H9 (cell line): ENCODE measurements at regions not wholly inside any gene's neighbourhood (a gene's known extent, or its start where the extent isn't known, plus 50 kb on each side); places are given as distances from the start of the nearest gene placed in this dataset.

Source experiments
- DNase-seq: peaks from one replicate; pipeline ENCODE4 v3.0.0-alpha.2; 2017
- H2AFZ ChIP-seq: one replicate; pipeline ENCODE4 v1.6.1; 2013; ENCODE audit warnings: mild to moderate bottlenecking, low read length, control low read depth, moderate library complexity
- H2AK5ac ChIP-seq: 2 replicates; pipeline ENCODE4 v1.6.1; 2013; ENCODE audit warnings: low read length, control low read depth, mixed read lengths; ENCODE audit not compliant: insufficient read length
- H2BK120ac ChIP-seq: one replicate; pipeline ENCODE4 v1.6.1; 2013; ENCODE audit warnings: low read depth, mild to moderate bottlenecking, low read length, control low read depth, inconsistent platforms; ENCODE audit not compliant: poor library complexity, severe bottlenecking
- H2BK12ac ChIP-seq: 2 replicates; pipeline ENCODE4 v1.6.1; 2013; ENCODE audit warnings: low read length, control low read depth, mixed read lengths, low read depth; ENCODE audit not compliant: insufficient read length
- H2BK15ac ChIP-seq: 2 replicates; pipeline ENCODE4 v1.6.1; 2013; ENCODE audit warnings: low read depth, low read length, control low read depth
- H2BK20ac ChIP-seq: one replicate; pipeline ENCODE4 v1.6.1; 2013; ENCODE audit warnings: low read depth, mild to moderate bottlenecking, low read length, control low read depth, inconsistent platforms; ENCODE audit not compliant: poor library complexity, severe bottlenecking
- H2BK5ac ChIP-seq: 2 replicates; pipeline ENCODE4 v1.6.1; 2013; ENCODE audit warnings: low read length, control low read depth, mixed read lengths; ENCODE audit not compliant: insufficient read length
- H3K14ac ChIP-seq: 2 replicates; pipeline ENCODE4 v1.6.1; 2013; ENCODE audit warnings: low read length, control low read depth; ENCODE audit not compliant: insufficient read depth
- H3K18ac ChIP-seq: 2 replicates; pipeline ENCODE4 v1.6.1; 2013; ENCODE audit warnings: low read depth, mild to moderate bottlenecking, mixed read lengths, low read length, control low read depth; ENCODE audit not compliant: insufficient read length
- H3K23ac ChIP-seq: 2 replicates; pipeline ENCODE4 v1.6.1; 2013; ENCODE audit warnings: low read length, control low read depth, mixed read lengths, low read depth; ENCODE audit not compliant: insufficient read length
- H3K23me2 ChIP-seq: 2 replicates; pipeline ENCODE4 v1.6.1; 2013; ENCODE audit warnings: low read depth, mild to moderate bottlenecking, mixed read lengths, low read length, control low read depth; ENCODE audit not compliant: insufficient read length, poor library complexity, severe bottlenecking
- H3K27ac ChIP-seq: 2 replicates; pipeline ENCODE4 v1.5.1; 2013; ENCODE audit warnings: low read length, control low read depth, mixed read lengths, low read depth; ENCODE audit not compliant: insufficient read length
- H3K27me3 ChIP-seq: 2 replicates; pipeline ENCODE4 v1.6.1; 2013; ENCODE audit warnings: low read length, control low read depth, inconsistent platforms; ENCODE audit not compliant: insufficient read depth
- H3K4ac ChIP-seq: 2 replicates; pipeline ENCODE4 v1.6.1; 2013; ENCODE audit warnings: low read depth, mild to moderate bottlenecking, control low read depth, inconsistent platforms, low read length, moderate library complexity
- H3K4me1 ChIP-seq: 2 replicates; pipeline ENCODE4 v1.6.1; 2013; ENCODE audit warnings: low read length, control low read depth, inconsistent platforms; ENCODE audit not compliant: insufficient read depth
- H3K4me2 ChIP-seq: 2 replicates; pipeline ENCODE4 v1.6.1; 2013; ENCODE audit warnings: low read length, control low read depth, mixed read lengths; ENCODE audit not compliant: insufficient read length, insufficient read depth
- H3K56ac ChIP-seq: 2 replicates; pipeline ENCODE4 v1.6.1; 2013; ENCODE audit warnings: low read depth, mild to moderate bottlenecking, mixed read lengths, low read length, control low read depth; ENCODE audit not compliant: insufficient read length
- H3K79me1 ChIP-seq: 2 replicates; pipeline ENCODE4 v1.6.1; 2013; ENCODE audit warnings: low read depth, mild to moderate bottlenecking, moderate library complexity, low read length, control low read depth, inconsistent platforms; ENCODE audit not compliant: insufficient read depth, poor library complexity, severe bottlenecking
- H3K79me2 ChIP-seq: 2 replicates; pipeline ENCODE4 v1.6.1; 2013; ENCODE audit warnings: low read length, control low read depth, inconsistent platforms; ENCODE audit not compliant: insufficient read depth
- H3K9ac ChIP-seq: 2 replicates; pipeline ENCODE4 v1.6.1; 2013; ENCODE audit warnings: low read length, control low read depth, mixed read lengths; ENCODE audit not compliant: insufficient read length; ENCODE audit errors: extremely low read depth
- H3K9me3 ChIP-seq: one replicate; pipeline ENCODE4 v1.6.1; 2013; ENCODE audit warnings: low read depth, low read length, inconsistent platforms; ENCODE audit not compliant: control insufficient read depth
- H3T11ph ChIP-seq: one replicate; pipeline ENCODE4 v1.6.1; 2013; ENCODE audit warnings: mild to moderate bottlenecking, low read length, control low read depth, inconsistent platforms
- H4K20me1 ChIP-seq: one replicate; pipeline ENCODE4 v1.6.1; 2013; ENCODE audit not compliant: control insufficient read depth, insufficient read length, insufficient read depth
- H4K5ac ChIP-seq: 2 replicates; pipeline ENCODE4 v1.6.1; 2013; ENCODE audit warnings: low read depth, mild to moderate bottlenecking, mixed read lengths, low read length, control low read depth; ENCODE audit not compliant: insufficient read length
- H4K8ac ChIP-seq: replicated peaks from 2 replicates; pipeline ENCODE4 v1.6.1; 2013; ENCODE audit warnings: low read length, control low read depth, mixed read lengths, low read depth; ENCODE audit not compliant: insufficient read length
- H4K91ac ChIP-seq: 2 replicates; pipeline ENCODE4 v1.6.1; 2013; ENCODE audit warnings: low read depth, mild to moderate bottlenecking, moderate library complexity, mixed read lengths, low read length, control low read depth; ENCODE audit not compliant: insufficient read length
- H3K27ac Mint-ChIP-seq, 3 experiments: 2 replicates in 2 of 3; 3 replicates in 1 of 3; pipeline ENCODE4 v1.8.0; 2020 to 2021; ENCODE audit warnings: mixed read lengths in 3 of 3, mild to moderate bottlenecking in 1 of 3, moderate library complexity in 1 of 3
- H3K27me3 Mint-ChIP-seq: 2 replicates; pipeline ENCODE4 v1.8.0; 2021; ENCODE audit warnings: low read depth, mild to moderate bottlenecking, moderate library complexity, mixed read lengths
- H3K36me3 Mint-ChIP-seq, 3 experiments: 2 replicates in 2 of 3; 3 replicates in 1 of 3; pipeline ENCODE4 v1.8.0; 2020 to 2021; ENCODE audit warnings: low read depth in 3 of 3, mixed read lengths in 3 of 3; ENCODE audit not compliant: insufficient read depth in 1 of 3
- H3K4me1 Mint-ChIP-seq, 2 experiments: 2 replicates each; pipeline ENCODE4 v1.8.0; 2020; ENCODE audit warnings: mixed read lengths in 2 of 2
- H3K4me3 Mint-ChIP-seq, 2 experiments: 2 replicates in 1 of 2; 3 replicates in 1 of 2; pipeline ENCODE4 v1.8.0; 2020 to 2021; ENCODE audit warnings: mild to moderate bottlenecking in 2 of 2, mixed read lengths in 2 of 2, moderate library complexity in 1 of 2
- H3K9me3 Mint-ChIP-seq, 2 experiments: 2 replicates in 1 of 2; 3 replicates in 1 of 2; pipeline ENCODE4 v1.8.0; 2020; ENCODE audit warnings: mild to moderate bottlenecking in 2 of 2, mixed read lengths in 2 of 2, moderate library complexity in 1 of 2
- WGBS: extraction: QIAGEN DNeasy Blood & Tissue Kit; methylation state at CpG from one replicate; pipeline ENCODE4 v1.1.7; 2013; ENCODE audit warnings: missing lambda C conversion rate, low lambda C conversion rate, mixed read lengths; ENCODE audit not compliant: insufficient read length; ENCODE audit errors: extremely low coverage; 5-methylcytosine and 5-hydroxymethylcytosine counted together
- TF ChIP-seq, protein P1 (sequence below): fragments of 200-600 bp; sonication (generic); conservative IDR thresholded peaks from 3 replicates; pipeline ENCODE4 v1.8.0; 2021; ENCODE audit warnings: antibody characterized with exemption, mild to moderate bottlenecking

DNA sequence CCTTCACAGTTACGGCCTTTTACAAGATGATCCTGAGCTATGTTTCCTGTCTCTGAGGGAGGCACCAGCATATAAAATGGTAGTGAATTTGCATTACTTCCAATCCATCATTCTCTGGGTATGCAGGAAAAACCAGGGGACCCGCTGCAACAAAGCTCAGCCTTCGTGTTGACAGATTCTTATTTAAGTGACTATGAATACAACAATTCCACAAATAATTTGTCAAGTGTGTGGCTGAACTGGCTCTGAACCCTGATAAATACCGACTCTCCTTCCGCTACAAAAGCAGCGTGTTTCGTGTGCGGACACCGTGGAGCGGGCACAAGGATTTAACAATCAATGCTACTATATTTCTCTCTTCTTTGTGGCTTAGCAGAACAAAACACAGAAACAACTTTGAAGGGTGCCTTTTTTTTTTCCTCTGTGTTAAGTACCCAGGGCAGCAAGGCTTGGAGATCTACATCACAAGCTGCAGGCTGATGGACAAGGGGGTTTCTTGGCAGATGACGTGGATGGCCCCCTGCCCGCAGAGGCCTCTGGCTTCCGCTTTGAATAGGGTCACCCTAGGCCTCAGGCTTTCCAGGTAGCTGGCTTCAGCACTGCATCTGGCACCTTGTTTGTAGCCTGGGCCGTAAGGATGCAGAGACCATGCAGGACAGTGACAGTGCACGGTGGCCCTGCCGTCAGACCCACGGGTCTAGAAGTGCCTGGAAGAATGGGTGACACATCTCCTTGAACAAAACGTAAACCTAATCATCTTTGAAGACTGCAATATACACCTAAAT is 280.5 kb upstream of the TSHZ3 start:
- Histone ChIP-seq H2BK20ac (no peak overlapping the region), H3K79me2 (no peaks in the 10 kb centered on the region), H3K14ac (no peak overlapping the region), H3K23me2 (no peaks in the 10 kb centered on the region), H2BK5ac (no peak overlapping the region), H3K18ac (no peak overlapping the region), H3T11ph (no peak overlapping the region), H3K9me3 (no peaks in the 10 kb centered on the region), H3K79me1 (no peaks in the 10 kb centered on the region), H3K56ac (no peak overlapping the region), H3K23ac (no peak overlapping the region), H3K4me1 (no peaks in the 10 kb centered on the region), H3K27me3 (no peaks in the 10 kb centered on the region), H2BK120ac (no peak overlapping the region), H2BK15ac (no peak overlapping the region), H3K4me2 (no peak overlapping the region), H4K8ac (no peak overlapping the region), H3K4ac (no peak overlapping the region), H2AFZ (no peak overlapping the region), H4K91ac (no peak overlapping the region), H3K27ac (no peak overlapping the region), H3K9ac (no peak overlapping the region), H4K5ac (no peak overlapping the region), H4K20me1 (no peaks in the 10 kb centered on the region), H2BK12ac (no peak overlapping the region), H2AK5ac (no peak overlapping the region)
- H3K36me3 Mint-ChIP-seq, result peaks cover 0 to 2% (median 0%) of the 10 kb centered on the region in 3 experiments; a peak in 1 of 7 replicates
- DNase-seq, result no peak
- no peaks in the 10 kb centered on the region for H3K27me3 Mint-ChIP-seq
- H3K4me3 Mint-ChIP-seq, result no peak overlapping the region
- no CpG with 5 or more reads among the region's 18 CpGs for WGBS
- TF ChIP-seq, protein P1, sequence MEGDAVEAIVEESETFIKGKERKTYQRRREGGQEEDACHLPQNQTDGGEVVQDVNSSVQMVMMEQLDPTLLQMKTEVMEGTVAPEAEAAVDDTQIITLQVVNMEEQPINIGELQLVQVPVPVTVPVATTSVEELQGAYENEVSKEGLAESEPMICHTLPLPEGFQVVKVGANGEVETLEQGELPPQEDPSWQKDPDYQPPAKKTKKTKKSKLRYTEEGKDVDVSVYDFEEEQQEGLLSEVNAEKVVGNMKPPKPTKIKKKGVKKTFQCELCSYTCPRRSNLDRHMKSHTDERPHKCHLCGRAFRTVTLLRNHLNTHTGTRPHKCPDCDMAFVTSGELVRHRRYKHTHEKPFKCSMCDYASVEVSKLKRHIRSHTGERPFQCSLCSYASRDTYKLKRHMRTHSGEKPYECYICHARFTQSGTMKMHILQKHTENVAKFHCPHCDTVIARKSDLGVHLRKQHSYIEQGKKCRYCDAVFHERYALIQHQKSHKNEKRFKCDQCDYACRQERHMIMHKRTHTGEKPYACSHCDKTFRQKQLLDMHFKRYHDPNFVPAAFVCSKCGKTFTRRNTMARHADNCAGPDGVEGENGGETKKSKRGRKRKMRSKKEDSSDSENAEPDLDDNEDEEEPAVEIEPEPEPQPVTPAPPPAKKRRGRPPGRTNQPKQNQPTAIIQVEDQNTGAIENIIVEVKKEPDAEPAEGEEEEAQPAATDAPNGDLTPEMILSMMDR, result no peak
- H3K9me3 Mint-ChIP-seq, result no peaks in the 10 kb centered on the region; a peak in 1 of 5 replicates
- peak overlapping the region in 1 of 3 experiments; percentile 35; a peak in 1 of 7 replicates for H3K27ac Mint-ChIP-seq
- H3K4me1 Mint-ChIP-seq, result peaks cover 30 to 41% of the 10 kb centered on the region in 2 experiments
